ENCODE measurements at regions not wholly inside any gene's neighbourhood (a gene's known extent, or its start where the extent isn't known, plus 50 kb on each side); places are given as distances from the start of the nearest gene placed in this dataset.

DNA sequence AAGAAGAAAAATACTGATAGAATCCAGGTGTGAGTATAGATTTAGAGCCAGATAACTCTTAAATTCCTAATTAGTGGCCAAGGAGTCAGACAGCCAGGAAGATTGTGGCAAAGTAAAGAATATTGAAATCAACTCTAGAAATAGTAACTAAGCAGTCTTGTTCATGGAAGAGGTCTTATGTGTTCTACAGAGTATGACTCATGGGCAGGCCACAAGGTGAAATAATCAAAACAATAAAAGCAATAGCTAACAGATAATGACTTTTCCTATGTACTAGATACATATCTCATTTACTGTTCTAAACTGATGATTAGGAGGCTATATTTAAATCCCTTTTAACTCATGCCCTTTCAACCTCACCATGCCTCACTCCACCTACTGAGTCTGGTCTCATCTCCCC is 227.4 kb upstream of the COL3A1 start:
- POLR2A ChIA-PET: no interaction called here
- H3K27me3 ChIP-seq (ENCODE audit: control insufficient read depth in 1 of 2, insufficient read depth in 2 of 2, low read length in 2 of 2): no peaks in the 10 kb centered on the region
- no peaks in the 10 kb centered on the region for H4K20me1 ChIP-seq (ENCODE audit: insufficient read depth, low read length)
- H3K79me2 ChIP-seq (ENCODE audit: insufficient read depth, low read length): no peaks in the 10 kb centered on the region
- no peak overlapping the region for H2AFZ ChIP-seq (ENCODE audit: low read length)
- no peak for FAIRE-seq
- in situ Hi-C loops (cut with HindIII; ENCODE audit: extremely low pct_ligation_motif_present, low pct_unique_long_range_greater_than_20kb) (no loop called here), intact Hi-C loops (cut with micrococcal nuclease; ENCODE audit: unreplicated experiment) (no loop called here)
- no peaks in the 10 kb centered on the region for H3K4me1 ChIP-seq (ENCODE audit: insufficient read depth, low read length)
- no peaks in the 10 kb centered on the region for H3K9me3 ChIP-seq (ENCODE audit: low read length)
- no peak overlapping the region for H3K27ac ChIP-seq (ENCODE audit: extremely low read length, insufficient read depth, low read length)
- BruUV-seq (replicated peaks): no TSS peak
- no peak overlapping the region for H3K4me2 ChIP-seq (ENCODE audit: low read depth, low read length)
- no peak overlapping the region for H3K4me3 ChIP-seq (replicated peaks in 1 of 3; ENCODE audit: insufficient read depth in 1 of 3, low read depth in 2 of 3, low read length in 3 of 3)
- no peak for DNase-seq (ENCODE audit: low spot score)
- H3K9ac ChIP-seq (ENCODE audit: insufficient read depth, low read depth, low read length): no peak overlapping the region
- H3K36me3 ChIP-seq (replicated peaks in 1 of 2; ENCODE audit: control insufficient read depth in 1 of 2, insufficient read depth in 2 of 2, low read length in 2 of 2): no peaks in the 10 kb centered on the region
- CTCF ChIA-PET (ENCODE audit: low intra/inter-chr PET ratio, low total read pairs): no interaction called here
- no peak for ATAC-seq
- TF ChIP-seq SP5 (CRISPR knock-in tag; IDR thresholded peaks at IDR 0.05; ENCODE audit: borderline replicate concordance, low read depth): no peak
- no peak for TF ChIP-seq RBM39 (IDR thresholded peaks at IDR 0.05; ENCODE audit: low read depth, low read length, poor library complexity, severe bottlenecking)
- no peak for TF ChIP-seq REPIN1 (CRISPR knock-in tag; IDR thresholded peaks at IDR 0.05; ENCODE audit: borderline replicate concordance, low read depth)
- TF ChIP-seq, protein P1, sequence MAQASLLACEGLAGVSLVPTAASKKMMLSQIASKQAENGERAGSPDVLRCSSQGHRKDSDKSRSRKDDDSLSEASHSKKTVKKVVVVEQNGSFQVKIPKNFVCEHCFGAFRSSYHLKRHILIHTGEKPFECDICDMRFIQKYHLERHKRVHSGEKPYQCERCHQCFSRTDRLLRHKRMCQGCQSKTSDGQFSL (CRISPR knock-in tag; IDR thresholded peaks at IDR 0.05): no peak
- no peak for TF ChIP-seq ZNF577 (CRISPR knock-in tag; IDR thresholded peaks at IDR 0.05; ENCODE audit: borderline replicate concordance, low read depth)
- TF ChIP-seq, protein P2, sequence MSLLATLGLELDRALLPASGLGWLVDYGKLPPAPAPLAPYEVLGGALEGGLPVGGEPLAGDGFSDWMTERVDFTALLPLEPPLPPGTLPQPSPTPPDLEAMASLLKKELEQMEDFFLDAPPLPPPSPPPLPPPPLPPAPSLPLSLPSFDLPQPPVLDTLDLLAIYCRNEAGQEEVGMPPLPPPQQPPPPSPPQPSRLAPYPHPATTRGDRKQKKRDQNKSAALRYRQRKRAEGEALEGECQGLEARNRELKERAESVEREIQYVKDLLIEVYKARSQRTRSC (CRISPR knock-in tag; IDR thresholded peaks at IDR 0.05; ENCODE audit: low read depth): no peak
- TF ChIP-seq, protein P3, sequence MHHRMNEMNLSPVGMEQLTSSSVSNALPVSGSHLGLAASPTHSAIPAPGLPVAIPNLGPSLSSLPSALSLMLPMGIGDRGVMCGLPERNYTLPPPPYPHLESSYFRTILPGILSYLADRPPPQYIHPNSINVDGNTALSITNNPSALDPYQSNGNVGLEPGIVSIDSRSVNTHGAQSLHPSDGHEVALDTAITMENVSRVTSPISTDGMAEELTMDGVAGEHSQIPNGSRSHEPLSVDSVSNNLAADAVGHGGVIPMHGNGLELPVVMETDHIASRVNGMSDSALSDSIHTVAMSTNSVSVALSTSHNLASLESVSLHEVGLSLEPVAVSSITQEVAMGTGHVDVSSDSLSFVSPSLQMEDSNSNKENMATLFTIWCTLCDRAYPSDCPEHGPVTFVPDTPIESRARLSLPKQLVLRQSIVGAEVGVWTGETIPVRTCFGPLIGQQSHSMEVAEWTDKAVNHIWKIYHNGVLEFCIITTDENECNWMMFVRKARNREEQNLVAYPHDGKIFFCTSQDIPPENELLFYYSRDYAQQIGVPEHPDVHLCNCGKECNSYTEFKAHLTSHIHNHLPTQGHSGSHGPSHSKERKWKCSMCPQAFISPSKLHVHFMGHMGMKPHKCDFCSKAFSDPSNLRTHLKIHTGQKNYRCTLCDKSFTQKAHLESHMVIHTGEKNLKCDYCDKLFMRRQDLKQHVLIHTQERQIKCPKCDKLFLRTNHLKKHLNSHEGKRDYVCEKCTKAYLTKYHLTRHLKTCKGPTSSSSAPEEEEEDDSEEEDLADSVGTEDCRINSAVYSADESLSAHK (CRISPR knock-in tag; IDR thresholded peaks at IDR 0.05; ENCODE audit: borderline replicate concordance): no peak
- no peak for TF ChIP-seq ARID2 (CRISPR knock-in tag; IDR thresholded peaks at IDR 0.05; ENCODE audit: borderline replicate concordance)
- TF ChIP-seq ZFP41 (CRISPR knock-in tag; IDR thresholded peaks at IDR 0.05; ENCODE audit: borderline replicate concordance): no peak
- TF ChIP-seq RNF2 (conservative IDR thresholded peaks at IDR 0.05; ENCODE audit: low read depth): no peak
- TF ChIP-seq, protein P4, sequence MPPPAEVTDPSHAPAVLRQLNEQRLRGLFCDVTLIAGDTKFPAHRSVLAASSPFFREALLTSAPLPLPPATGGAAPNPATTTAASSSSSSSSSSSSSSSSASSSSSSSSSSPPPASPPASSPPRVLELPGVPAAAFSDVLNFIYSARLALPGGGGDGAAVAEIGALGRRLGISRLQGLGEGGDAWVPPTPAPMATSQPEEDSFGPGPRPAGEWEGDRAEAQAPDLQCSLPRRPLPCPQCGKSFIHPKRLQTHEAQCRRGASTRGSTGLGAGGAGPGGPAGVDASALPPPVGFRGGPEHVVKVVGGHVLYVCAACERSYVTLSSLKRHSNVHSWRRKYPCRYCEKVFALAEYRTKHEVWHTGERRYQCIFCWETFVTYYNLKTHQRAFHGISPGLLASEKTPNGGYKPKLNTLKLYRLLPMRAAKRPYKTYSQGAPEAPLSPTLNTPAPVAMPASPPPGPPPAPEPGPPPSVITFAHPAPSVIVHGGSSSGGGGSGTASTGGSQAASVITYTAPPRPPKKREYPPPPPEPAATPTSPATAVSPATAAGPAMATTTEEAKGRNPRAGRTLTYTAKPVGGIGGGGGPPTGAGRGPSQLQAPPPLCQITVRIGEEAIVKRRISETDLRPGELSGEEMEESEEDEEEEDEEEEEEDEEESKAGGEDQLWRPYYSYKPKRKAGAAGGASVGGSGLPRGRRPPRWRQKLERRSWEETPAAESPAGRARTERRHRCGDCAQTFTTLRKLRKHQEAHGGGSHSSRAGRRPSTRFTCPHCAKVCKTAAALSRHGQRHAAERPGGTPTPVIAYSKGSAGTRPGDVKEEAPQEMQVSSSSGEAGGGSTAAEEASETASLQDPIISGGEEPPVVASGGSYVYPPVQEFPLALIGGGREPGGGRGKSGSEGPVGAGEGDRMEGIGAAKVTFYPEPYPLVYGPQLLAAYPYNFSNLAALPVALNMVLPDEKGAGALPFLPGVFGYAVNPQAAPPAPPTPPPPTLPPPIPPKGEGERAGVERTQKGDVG (CRISPR knock-in tag; IDR thresholded peaks at IDR 0.05; ENCODE audit: borderline replicate concordance): no peak
- TF ChIP-seq, protein P5, sequence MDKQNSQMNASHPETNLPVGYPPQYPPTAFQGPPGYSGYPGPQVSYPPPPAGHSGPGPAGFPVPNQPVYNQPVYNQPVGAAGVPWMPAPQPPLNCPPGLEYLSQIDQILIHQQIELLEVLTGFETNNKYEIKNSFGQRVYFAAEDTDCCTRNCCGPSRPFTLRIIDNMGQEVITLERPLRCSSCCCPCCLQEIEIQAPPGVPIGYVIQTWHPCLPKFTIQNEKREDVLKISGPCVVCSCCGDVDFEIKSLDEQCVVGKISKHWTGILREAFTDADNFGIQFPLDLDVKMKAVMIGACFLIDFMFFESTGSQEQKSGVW (CRISPR knock-in tag; IDR thresholded peaks at IDR 0.05; ENCODE audit: borderline replicate concordance): no peak
- TF ChIP-seq ZNF558 (CRISPR knock-in tag; IDR thresholded peaks at IDR 0.05; ENCODE audit: borderline replicate concordance): no peak
- TF ChIP-seq TCF7 (IDR thresholded peaks at IDR 0.05; ENCODE audit: low read depth): no peak
- TF ChIP-seq, protein P6, sequence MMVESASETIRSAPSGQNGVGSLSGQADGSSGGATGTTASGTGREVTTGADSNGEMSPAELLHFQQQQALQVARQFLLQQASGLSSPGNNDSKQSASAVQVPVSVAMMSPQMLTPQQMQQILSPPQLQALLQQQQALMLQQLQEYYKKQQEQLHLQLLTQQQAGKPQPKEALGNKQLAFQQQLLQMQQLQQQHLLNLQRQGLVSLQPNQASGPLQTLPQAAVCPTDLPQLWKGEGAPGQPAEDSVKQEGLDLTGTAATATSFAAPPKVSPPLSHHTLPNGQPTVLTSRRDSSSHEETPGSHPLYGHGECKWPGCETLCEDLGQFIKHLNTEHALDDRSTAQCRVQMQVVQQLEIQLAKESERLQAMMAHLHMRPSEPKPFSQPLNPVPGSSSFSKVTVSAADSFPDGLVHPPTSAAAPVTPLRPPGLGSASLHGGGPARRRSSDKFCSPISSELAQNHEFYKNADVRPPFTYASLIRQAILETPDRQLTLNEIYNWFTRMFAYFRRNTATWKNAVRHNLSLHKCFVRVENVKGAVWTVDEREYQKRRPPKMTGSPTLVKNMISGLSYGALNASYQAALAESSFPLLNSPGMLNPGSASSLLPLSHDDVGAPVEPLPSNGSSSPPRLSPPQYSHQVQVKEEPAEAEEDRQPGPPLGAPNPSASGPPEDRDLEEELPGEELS (CRISPR knock-in tag; IDR thresholded peaks at IDR 0.05): no peak
- no peak for TF ChIP-seq ZNF124 (CRISPR knock-in tag; IDR thresholded peaks at IDR 0.05)
